GM12878 (cell line): ENCODE measurements at regions not wholly inside any gene's neighbourhood (a gene's known extent, or its start where the extent isn't known, plus 50 kb on each side); places are given as distances from the start of the nearest gene placed in this dataset.

Source experiments
- ATAC-seq: fragments of 200-7000 bp; cut with Tn5 transposase; 3 replicates; pipeline ENCODE4 v1.9.1; 2020; ENCODE audit warnings: mild to moderate bottlenecking, moderate library complexity
- BruUV-seq: library from RNA; stranded (reverse); fragments of 400-500 nt; replicated peaks from 2 replicates; lab custom pipeline; 2021; lab: Mats Ljungman, UMichigan
- CTCF ChIA-PET: fragments of 300-600 bp; sonication (Branson Sonifier 250); formaldehyde crosslinking; extraction: SDS; loops from one replicate; lab custom pipeline; 2021; ENCODE audit warnings: inconsistent platforms; lab: Yijun Ruan, JAX
- POLR2A ChIA-PET: fragments of 350-600 bp; formaldehyde crosslinking; extraction: SDS; loops from one replicate; lab custom pipeline; 2021; ENCODE audit warnings: inconsistent platforms; lab: Charles Lee
- RAD21 ChIA-PET: fragments of 300-600 bp; sonication (Branson Sonifier 250); formaldehyde crosslinking; loops from one replicate; lab custom pipeline; 2023; ENCODE audit warnings: antibody characterized with exemption; ENCODE audit not compliant: unreplicated experiment; lab: Charles Lee
- SMC1A ChIA-PET: fragments of 300-600 bp; sonication (Branson Sonifier 250); formaldehyde crosslinking; loops from one replicate; lab custom pipeline; 2023; ENCODE audit not compliant: unreplicated experiment, uncharacterized antibody; lab: Charles Lee
- DNase-seq: peaks from one replicate; pipeline ENCODE4 v3.0.0-alpha.2; 2011; ENCODE audit warnings: low read depth, low spot score
- FAIRE-seq: peaks from 3 replicates; lab custom pipeline; 2011; peaks lifted over from hg19 to GRCh38; lab: Jason Lieb, UNC
- H2AFZ ChIP-seq: 2 replicates; pipeline ENCODE4 v1.6.0; 2011; ENCODE audit warnings: low read depth, low read length, control low read depth; ENCODE audit not compliant: control insufficient read depth
- H3K27ac ChIP-seq: 2 replicates; pipeline ENCODE4 v1.5.1; 2011; ENCODE audit warnings: control low read depth; ENCODE audit not compliant: control insufficient read depth, insufficient read depth
- H3K27me3 ChIP-seq, 2 experiments: replicated peaks in 1 of 2; 2 replicates each; pipeline versions ENCODE4 v1.6.0 to v1.6.1; 2011; ENCODE audit warnings: low read length in 1 of 2; ENCODE audit not compliant: control insufficient read depth in 2 of 2, insufficient read depth in 2 of 2
- H3K36me3 ChIP-seq, 2 experiments: 2 replicates each; pipeline ENCODE4 v1.5.1; 2011; ENCODE audit warnings: low read length in 1 of 2; ENCODE audit not compliant: control insufficient read depth in 2 of 2, insufficient read depth in 2 of 2
- H3K4me1 ChIP-seq: 2 replicates; pipeline ENCODE4 v1.6.1; 2011; ENCODE audit warnings: mild to moderate bottlenecking, low read length, moderate library complexity, mixed read lengths; ENCODE audit not compliant: control insufficient read depth, insufficient read depth
- H3K4me2 ChIP-seq: 2 replicates; pipeline ENCODE4 v1.6.0; 2011; ENCODE audit warnings: control low read depth; ENCODE audit not compliant: control insufficient read depth, insufficient read depth
- H3K4me3 ChIP-seq: fragments of 200-600 bp; sonication (generic); 2 replicates; pipeline ENCODE4 v1.5.1; 2016
- H3K79me2 ChIP-seq: 2 replicates; pipeline ENCODE4 v1.6.0; 2011; ENCODE audit warnings: low read length; ENCODE audit not compliant: control insufficient read depth, insufficient read depth
- H3K9ac ChIP-seq: 2 replicates; pipeline ENCODE4 v1.8.0; 2011; ENCODE audit warnings: low read length, control low read depth, mixed read lengths; ENCODE audit not compliant: control insufficient read depth, insufficient read depth
- H3K9me3 ChIP-seq: replicated peaks from 3 replicates; pipeline ENCODE4 v1.5.1; 2011; ENCODE audit warnings: mild to moderate bottlenecking, low read length; ENCODE audit not compliant: control insufficient read depth, insufficient read depth
- H4K20me1 ChIP-seq: 2 replicates; pipeline ENCODE4 v1.6.0; 2011; ENCODE audit not compliant: control insufficient read depth, insufficient read depth
- BRCA1 ChIP-seq: IDR thresholded peaks from 2 replicates; pipeline ENCODE4 v1.6.1; 2011; ENCODE audit warnings: low read depth, low read length, improper control_type of control experiment
- ESRRA ChIP-seq: IDR thresholded peaks from 2 replicates; pipeline ENCODE4 v1.6.1; 2012; ENCODE audit warnings: mild to moderate bottlenecking, low read length, improper control_type of control experiment
- HDAC2 ChIP-seq: fragments of 200-600 bp; sonication (generic); IDR thresholded peaks from 2 replicates; pipeline ENCODE4 v1.6.1; 2017
- NFXL1 ChIP-seq: fragments of 450-650 bp; IDR thresholded peaks from 2 replicates; pipeline ENCODE4 v1.6.1; 2017; ENCODE audit warnings: antibody characterized with exemption, mild to moderate bottlenecking, borderline replicate concordance
- POLR2AphosphoS5 ChIP-seq: IDR thresholded peaks from 2 replicates; pipeline ENCODE4 v1.6.1; 2011; ENCODE audit warnings: mild to moderate bottlenecking, low read length, inconsistent platforms
- SREBF1 ChIP-seq: IDR thresholded peaks from 2 replicates; pipeline ENCODE4 v1.6.1; 2012; ENCODE audit warnings: mild to moderate bottlenecking, low read length
- SRF ChIP-seq, 2 experiments: IDR thresholded peaks; 2 replicates each; pipeline ENCODE4 v1.6.1; 2011; ENCODE audit warnings: low read depth in 2 of 2, low read length in 2 of 2, mild to moderate bottlenecking in 1 of 2, moderate library complexity in 1 of 2
- SUZ12 ChIP-seq: fragments of 200-600 bp; sonication (generic); IDR thresholded peaks from one replicate; pipeline ENCODE4 v1.6.1; 2018; ENCODE audit warnings: antibody characterized with exemption, mild to moderate bottlenecking; ENCODE audit not compliant: unreplicated experiment
- TARDBP ChIP-seq: IDR thresholded peaks from 2 replicates; pipeline ENCODE4 v1.6.1; 2016; ENCODE audit warnings: borderline replicate concordance
- ZZZ3 ChIP-seq: IDR thresholded peaks from 2 replicates; pipeline ENCODE4 v1.6.1; 2011; ENCODE audit warnings: low read depth; ENCODE audit not compliant: control insufficient read depth, insufficient read length
- WGBS: methylation state at CpG from one replicate; pipeline ENCODE4 v1.1.6; 2016; ENCODE audit warnings: low lambda C conversion rate; ENCODE audit not compliant: insufficient replicate concordance, insufficient coverage; ENCODE audit errors: missing lambda C conversion rate; 5-methylcytosine and 5-hydroxymethylcytosine counted together
- in situ Hi-C: fragments of 300-500 bp; cut with MboI; formaldehyde crosslinking; loops from 9 replicates; pipeline ENCODE4 v1.14.3; 2018; ENCODE audit warnings: mixed read lengths
- intact Hi-C: fragments of 100-400 bp; cut with micrococcal nuclease; formaldehyde crosslinking; loops from one replicate; pipeline ENCODE4 v1.14.2; 2022; ENCODE audit not compliant: unreplicated experiment
- TF ChIP-seq, protein P1 (sequence below): IDR thresholded peaks from 2 replicates; pipeline ENCODE4 v1.6.1; 2011; ENCODE audit warnings: low read depth, mild to moderate bottlenecking, low read length, moderate library complexity, borderline replicate concordance; ENCODE audit errors: extremely low read depth
- TF ChIP-seq, protein P2 (sequence below): fragments of 450-650 bp; IDR thresholded peaks from 2 replicates; pipeline ENCODE4 v1.6.1; 2017; ENCODE audit warnings: mild to moderate bottlenecking
- TF ChIP-seq, protein P3 (sequence below): IDR thresholded peaks from 2 replicates; pipeline ENCODE4 v1.6.1; 2011; ENCODE audit warnings: borderline replicate concordance, low read depth, mild to moderate bottlenecking, moderate library complexity, mixed read lengths, low read length; ENCODE audit not compliant: insufficient read depth; ENCODE audit errors: extremely low read length
- TF ChIP-seq, protein P4 (sequence below): fragments of 450-650 bp; formaldehyde crosslinking; IDR thresholded peaks from 2 replicates; pipeline ENCODE4 v1.4.0; 2022; ENCODE audit warnings: mild to moderate bottlenecking, moderate library complexity

DNA sequence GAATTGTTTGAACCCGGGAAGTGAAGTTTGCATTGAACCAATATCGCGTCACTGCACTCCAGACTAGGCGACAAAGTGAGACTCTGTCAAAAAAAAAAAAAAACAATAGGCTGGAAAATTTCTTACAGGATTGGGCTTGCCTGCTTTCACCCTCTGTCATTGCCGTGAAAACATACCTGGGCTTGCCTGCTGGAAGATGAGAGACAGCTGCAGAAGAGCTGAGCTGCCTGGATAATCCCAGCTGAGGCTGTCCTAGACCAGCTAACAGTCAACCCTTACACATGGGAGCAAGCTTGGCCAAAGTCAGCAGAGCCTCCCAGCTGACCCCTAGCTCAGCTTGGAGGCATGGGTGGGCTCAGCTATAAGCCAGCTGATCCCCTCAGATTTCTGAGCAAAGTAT is 306.2 kb downstream of the CCSER2 start:
- intact Hi-C loops = no loop called here
- Histone ChIP-seq H3K27me3 (no peaks in the 10 kb centered on the region; a peak in 1 of 4 replicates), H3K4me1 (no peaks in the 10 kb centered on the region), H3K4me3 (no peak overlapping the region), H3K36me3 (no peaks in the 10 kb centered on the region), H3K79me2 (no peaks in the 10 kb centered on the region), H3K9ac (no peak overlapping the region), H3K4me2 (no peak overlapping the region), H2AFZ (no peak overlapping the region), H3K27ac (no peak overlapping the region), H3K9me3 (no peaks in the 10 kb centered on the region), H4K20me1 (no peaks in the 10 kb centered on the region)
- no peak for FAIRE-seq
- in situ Hi-C loops = no loop called here
- ChIA-PET RAD21 (no interaction called here), SMC1A (interaction anchor here (1.1 kb wide), 1 partner anchor 10 kb away, joined by 3 read pairs; no protein-coding TSS in a partner anchor), POLR2A (no interaction called here), CTCF (no interaction called here)
- TF ChIP-seq, protein P1, sequence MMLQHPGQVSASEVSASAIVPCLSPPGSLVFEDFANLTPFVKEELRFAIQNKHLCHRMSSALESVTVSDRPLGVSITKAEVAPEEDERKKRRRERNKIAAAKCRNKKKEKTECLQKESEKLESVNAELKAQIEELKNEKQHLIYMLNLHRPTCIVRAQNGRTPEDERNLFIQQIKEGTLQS = no peak
- TF ChIP-seq TARDBP (no peak), SRF (IDR thresholded peaks at IDR 0.05; ENCODE audit: low read depth in 2 of 2, low read length in 2 of 2) (no peak), ZZZ3 (no peak), ESRRA (no peak), SREBF1 (no peak), NFXL1 (no peak), HDAC2 (no peak), BRCA1 (no peak), POLR2AphosphoS5 (no peak), SUZ12 (no peak)
- TF ChIP-seq, protein P2, sequence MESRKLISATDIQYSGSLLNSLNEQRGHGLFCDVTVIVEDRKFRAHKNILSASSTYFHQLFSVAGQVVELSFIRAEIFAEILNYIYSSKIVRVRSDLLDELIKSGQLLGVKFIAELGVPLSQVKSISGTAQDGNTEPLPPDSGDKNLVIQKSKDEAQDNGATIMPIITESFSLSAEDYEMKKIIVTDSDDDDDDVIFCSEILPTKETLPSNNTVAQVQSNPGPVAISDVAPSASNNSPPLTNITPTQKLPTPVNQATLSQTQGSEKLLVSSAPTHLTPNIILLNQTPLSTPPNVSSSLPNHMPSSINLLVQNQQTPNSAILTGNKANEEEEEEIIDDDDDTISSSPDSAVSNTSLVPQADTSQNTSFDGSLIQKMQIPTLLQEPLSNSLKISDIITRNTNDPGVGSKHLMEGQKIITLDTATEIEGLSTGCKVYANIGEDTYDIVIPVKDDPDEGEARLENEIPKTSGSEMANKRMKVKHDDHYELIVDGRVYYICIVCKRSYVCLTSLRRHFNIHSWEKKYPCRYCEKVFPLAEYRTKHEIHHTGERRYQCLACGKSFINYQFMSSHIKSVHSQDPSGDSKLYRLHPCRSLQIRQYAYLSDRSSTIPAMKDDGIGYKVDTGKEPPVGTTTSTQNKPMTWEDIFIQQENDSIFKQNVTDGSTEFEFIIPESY = no peak
- TF ChIP-seq, protein P3, sequence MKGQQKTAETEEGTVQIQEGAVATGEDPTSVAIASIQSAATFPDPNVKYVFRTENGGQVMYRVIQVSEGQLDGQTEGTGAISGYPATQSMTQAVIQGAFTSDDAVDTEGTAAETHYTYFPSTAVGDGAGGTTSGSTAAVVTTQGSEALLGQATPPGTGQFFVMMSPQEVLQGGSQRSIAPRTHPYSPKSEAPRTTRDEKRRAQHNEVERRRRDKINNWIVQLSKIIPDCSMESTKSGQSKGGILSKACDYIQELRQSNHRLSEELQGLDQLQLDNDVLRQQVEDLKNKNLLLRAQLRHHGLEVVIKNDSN = no peak
- TF ChIP-seq, protein P4, sequence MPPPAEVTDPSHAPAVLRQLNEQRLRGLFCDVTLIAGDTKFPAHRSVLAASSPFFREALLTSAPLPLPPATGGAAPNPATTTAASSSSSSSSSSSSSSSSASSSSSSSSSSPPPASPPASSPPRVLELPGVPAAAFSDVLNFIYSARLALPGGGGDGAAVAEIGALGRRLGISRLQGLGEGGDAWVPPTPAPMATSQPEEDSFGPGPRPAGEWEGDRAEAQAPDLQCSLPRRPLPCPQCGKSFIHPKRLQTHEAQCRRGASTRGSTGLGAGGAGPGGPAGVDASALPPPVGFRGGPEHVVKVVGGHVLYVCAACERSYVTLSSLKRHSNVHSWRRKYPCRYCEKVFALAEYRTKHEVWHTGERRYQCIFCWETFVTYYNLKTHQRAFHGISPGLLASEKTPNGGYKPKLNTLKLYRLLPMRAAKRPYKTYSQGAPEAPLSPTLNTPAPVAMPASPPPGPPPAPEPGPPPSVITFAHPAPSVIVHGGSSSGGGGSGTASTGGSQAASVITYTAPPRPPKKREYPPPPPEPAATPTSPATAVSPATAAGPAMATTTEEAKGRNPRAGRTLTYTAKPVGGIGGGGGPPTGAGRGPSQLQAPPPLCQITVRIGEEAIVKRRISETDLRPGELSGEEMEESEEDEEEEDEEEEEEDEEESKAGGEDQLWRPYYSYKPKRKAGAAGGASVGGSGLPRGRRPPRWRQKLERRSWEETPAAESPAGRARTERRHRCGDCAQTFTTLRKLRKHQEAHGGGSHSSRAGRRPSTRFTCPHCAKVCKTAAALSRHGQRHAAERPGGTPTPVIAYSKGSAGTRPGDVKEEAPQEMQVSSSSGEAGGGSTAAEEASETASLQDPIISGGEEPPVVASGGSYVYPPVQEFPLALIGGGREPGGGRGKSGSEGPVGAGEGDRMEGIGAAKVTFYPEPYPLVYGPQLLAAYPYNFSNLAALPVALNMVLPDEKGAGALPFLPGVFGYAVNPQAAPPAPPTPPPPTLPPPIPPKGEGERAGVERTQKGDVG = no peak
- BruUV-seq = no TSS peak
- no peak for ATAC-seq
- WGBS = 71% methylated on average over 5 of the region's 5 CpGs
- DNase-seq = no peak
